GM23338 (cell line): ENCODE measurements at regions not wholly inside any gene's neighbourhood (a gene's known extent, or its start where the extent isn't known, plus 50 kb on each side); places are given as distances from the start of the nearest gene placed in this dataset.

Source experiments
- EZH2phosphoT487 ChIP-seq: fragments of 200-600 bp; sonication (generic); IDR thresholded peaks from one replicate; pipeline ENCODE4 v1.8.1; 2018; ENCODE audit warnings: antibody characterized with exemption; ENCODE audit not compliant: unreplicated experiment
- NANOG ChIP-seq: IDR thresholded peaks from 2 replicates; pipeline ENCODE4 v1.6.1; 2016; ENCODE audit warnings: antibody characterized with exemption, borderline replicate concordance
- POLR2AphosphoS5 ChIP-seq: IDR thresholded peaks from 2 replicates; pipeline ENCODE4 v1.6.1; 2016; ENCODE audit warnings: antibody characterized with exemption, low read depth
- TF ChIP-seq, protein P1 (sequence below): fragments of 250-450 bp; sonication (Bioruptor Pico); IDR thresholded peaks from 2 replicates; pipeline ENCODE4 v1.5.0; 2020; ENCODE audit warnings: mild to moderate bottlenecking, moderate library complexity
- TF ChIP-seq, protein P2 (sequence below): IDR thresholded peaks from 2 replicates; pipeline ENCODE4 v1.6.1; 2016; ENCODE audit warnings: antibody characterized with exemption
- TF ChIP-seq, protein P3 (sequence below), 2 experiments: fragments of 200-600 bp in 1 of 2; sonication (generic) in 1 of 2; conservative IDR thresholded peaks; 2 replicates each; pipeline versions ENCODE4 v1.5.1 to v1.6.1; 2016 to 2017; ENCODE audit warnings: antibody characterized with exemption in 2 of 2, low read depth in 2 of 2, mild to moderate bottlenecking in 2 of 2, moderate library complexity in 1 of 2

DNA sequence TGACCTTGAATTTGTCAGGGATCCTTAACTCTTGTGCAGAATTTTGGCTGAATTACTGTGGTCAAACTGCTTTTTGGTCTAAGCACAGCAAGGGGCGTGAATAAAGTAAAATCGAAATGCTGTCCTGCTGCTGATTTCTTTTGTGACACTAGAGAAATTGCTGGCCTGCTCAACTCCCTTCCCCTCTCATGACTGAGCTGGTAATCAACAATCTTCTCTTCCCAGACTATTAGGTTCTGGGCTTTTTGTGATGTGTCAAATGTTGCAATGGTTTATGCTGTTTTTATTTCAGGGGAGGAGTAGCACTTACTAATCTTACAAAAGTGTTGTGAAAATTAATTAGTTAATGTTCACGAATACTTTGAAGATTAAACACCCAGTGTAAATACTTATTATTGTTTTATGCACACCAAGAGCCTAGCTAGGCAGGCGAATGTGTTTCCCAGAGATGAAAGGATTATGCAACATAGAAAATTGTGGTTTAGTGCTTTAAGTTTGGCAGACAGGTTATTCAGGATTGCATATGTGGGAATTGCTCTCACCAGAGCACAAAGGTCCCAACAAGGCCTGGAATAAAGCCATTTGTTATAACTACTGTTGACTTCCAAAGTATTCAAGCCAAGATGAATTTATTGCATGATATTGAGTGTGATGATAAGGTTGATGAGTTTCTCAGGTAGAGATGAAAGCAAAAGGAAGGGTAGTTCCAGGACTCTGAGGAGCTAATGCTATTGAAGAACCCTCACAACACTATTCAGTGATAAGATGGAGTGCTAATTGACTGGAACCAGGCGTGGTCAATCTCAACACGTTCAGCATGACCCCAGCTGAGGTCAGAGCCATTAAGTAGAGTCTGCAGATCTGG is 280.7 kb upstream of the ZNF608 start (continued):
- TF ChIP-seq, protein P1, sequence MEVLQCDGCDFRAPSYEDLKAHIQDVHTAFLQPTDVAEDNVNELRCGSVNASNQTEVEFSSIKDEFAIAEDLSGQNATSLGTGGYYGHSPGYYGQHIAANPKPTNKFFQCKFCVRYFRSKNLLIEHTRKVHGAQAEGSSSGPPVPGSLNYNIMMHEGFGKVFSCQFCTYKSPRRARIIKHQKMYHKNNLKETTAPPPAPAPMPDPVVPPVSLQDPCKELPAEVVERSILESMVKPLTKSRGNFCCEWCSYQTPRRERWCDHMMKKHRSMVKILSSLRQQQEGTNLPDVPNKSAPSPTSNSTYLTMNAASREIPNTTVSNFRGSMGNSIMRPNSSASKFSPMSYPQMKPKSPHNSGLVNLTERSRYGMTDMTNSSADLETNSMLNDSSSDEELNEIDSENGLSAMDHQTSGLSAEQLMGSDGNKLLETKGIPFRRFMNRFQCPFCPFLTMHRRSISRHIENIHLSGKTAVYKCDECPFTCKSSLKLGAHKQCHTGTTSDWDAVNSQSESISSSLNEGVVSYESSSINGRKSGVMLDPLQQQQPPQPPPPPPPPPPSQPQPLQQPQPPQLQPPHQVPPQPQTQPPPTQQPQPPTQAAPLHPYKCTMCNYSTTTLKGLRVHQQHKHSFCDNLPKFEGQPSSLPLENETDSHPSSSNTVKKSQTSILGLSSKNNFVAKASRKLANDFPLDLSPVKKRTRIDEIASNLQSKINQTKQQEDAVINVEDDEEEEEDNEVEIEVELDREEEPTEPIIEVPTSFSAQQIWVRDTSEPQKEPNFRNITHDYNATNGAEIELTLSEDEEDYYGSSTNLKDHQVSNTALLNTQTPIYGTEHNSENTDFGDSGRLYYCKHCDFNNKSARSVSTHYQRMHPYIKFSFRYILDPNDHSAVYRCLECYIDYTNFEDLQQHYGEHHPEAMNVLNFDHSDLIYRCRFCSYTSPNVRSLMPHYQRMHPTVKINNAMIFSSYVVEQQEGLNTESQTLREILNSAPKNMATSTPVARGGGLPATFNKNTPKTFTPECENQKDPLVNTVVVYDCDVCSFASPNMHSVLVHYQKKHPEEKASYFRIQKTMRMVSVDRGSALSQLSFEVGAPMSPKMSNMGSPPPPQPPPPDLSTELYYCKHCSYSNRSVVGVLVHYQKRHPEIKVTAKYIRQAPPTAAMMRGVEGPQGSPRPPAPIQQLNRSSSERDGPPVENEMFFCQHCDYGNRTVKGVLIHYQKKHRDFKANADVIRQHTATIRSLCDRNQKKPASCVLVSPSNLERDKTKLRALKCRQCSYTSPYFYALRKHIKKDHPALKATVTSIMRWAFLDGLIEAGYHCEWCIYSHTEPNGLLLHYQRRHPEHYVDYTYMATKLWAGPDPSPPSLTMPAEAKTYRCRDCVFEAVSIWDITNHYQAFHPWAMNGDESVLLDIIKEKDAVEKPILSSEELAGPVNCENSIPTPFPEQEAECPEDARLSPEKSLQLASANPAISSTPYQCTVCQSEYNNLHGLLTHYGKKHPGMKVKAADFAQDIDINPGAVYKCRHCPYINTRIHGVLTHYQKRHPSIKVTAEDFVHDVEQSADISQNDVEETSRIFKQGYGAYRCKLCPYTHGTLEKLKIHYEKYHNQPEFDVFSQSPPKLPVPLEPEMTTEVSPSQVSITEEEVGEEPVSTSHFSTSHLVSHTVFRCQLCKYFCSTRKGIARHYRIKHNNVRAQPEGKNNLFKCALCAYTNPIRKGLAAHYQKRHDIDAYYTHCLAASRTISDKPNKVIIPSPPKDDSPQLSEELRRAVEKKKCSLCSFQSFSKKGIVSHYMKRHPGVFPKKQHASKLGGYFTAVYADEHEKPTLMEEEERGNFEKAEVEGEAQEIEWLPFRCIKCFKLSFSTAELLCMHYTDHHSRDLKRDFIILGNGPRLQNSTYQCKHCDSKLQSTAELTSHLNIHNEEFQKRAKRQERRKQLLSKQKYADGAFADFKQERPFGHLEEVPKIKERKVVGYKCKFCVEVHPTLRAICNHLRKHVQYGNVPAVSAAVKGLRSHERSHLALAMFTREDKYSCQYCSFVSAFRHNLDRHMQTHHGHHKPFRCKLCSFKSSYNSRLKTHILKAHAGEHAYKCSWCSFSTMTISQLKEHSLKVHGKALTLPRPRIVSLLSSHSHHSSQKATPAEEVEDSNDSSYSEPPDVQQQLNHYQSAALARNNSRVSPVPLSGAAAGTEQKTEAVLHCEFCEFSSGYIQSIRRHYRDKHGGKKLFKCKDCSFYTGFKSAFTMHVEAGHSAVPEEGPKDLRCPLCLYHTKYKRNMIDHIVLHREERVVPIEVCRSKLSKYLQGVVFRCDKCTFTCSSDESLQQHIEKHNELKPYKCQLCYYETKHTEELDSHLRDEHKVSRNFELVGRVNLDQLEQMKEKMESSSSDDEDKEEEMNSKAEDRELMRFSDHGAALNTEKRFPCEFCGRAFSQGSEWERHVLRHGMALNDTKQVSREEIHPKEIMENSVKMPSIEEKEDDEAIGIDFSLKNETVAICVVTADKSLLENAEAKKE (CRISPR knock-in tag), result no peak
- no peak for TF ChIP-seq EZH2phosphoT487
- TF ChIP-seq NANOG, result no peak
- no peak for TF ChIP-seq POLR2AphosphoS5
- TF ChIP-seq, protein P2, sequence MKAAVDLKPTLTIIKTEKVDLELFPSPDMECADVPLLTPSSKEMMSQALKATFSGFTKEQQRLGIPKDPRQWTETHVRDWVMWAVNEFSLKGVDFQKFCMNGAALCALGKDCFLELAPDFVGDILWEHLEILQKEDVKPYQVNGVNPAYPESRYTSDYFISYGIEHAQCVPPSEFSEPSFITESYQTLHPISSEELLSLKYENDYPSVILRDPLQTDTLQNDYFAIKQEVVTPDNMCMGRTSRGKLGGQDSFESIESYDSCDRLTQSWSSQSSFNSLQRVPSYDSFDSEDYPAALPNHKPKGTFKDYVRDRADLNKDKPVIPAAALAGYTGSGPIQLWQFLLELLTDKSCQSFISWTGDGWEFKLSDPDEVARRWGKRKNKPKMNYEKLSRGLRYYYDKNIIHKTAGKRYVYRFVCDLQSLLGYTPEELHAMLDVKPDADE, result no peak
- TF ChIP-seq, protein P3, sequence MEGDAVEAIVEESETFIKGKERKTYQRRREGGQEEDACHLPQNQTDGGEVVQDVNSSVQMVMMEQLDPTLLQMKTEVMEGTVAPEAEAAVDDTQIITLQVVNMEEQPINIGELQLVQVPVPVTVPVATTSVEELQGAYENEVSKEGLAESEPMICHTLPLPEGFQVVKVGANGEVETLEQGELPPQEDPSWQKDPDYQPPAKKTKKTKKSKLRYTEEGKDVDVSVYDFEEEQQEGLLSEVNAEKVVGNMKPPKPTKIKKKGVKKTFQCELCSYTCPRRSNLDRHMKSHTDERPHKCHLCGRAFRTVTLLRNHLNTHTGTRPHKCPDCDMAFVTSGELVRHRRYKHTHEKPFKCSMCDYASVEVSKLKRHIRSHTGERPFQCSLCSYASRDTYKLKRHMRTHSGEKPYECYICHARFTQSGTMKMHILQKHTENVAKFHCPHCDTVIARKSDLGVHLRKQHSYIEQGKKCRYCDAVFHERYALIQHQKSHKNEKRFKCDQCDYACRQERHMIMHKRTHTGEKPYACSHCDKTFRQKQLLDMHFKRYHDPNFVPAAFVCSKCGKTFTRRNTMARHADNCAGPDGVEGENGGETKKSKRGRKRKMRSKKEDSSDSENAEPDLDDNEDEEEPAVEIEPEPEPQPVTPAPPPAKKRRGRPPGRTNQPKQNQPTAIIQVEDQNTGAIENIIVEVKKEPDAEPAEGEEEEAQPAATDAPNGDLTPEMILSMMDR (conservative IDR thresholded peaks at IDR 0.05; ENCODE audit: low read depth in 2 of 2), result no peak
